Ishikawa (cell line): ENCODE measurements at regions not wholly inside any gene's neighbourhood (a gene's known extent, or its start where the extent isn't known, plus 50 kb on each side); places are given as distances from the start of the nearest gene placed in this dataset.

Experiments
- CEBPB ChIP-seq: IDR thresholded peaks from 2 replicates; pipeline ENCODE4 v1.6.1; 2012
- EGR1 ChIP-seq: IDR thresholded peaks from 2 replicates; pipeline ENCODE4 v1.6.1; 2012
- EP300 ChIP-seq: IDR thresholded peaks from 2 replicates; pipeline ENCODE4 v1.6.1; 2012; ENCODE audit warnings: borderline replicate concordance
- FOXM1 ChIP-seq: IDR thresholded peaks from 2 replicates; pipeline ENCODE4 v1.6.1; 2012; ENCODE audit warnings: low read depth, borderline replicate concordance
- NFIC ChIP-seq: IDR thresholded peaks from 2 replicates; pipeline ENCODE4 v1.6.1; 2012
- RAD21 ChIP-seq: IDR thresholded peaks from 2 replicates; pipeline ENCODE4 v1.6.1; 2012; ENCODE audit warnings: low read depth
- TAF1 ChIP-seq: IDR thresholded peaks from 2 replicates; pipeline ENCODE4 v1.6.1; 2012; ENCODE audit warnings: low read depth, mild to moderate bottlenecking
- TCF12 ChIP-seq: IDR thresholded peaks from 2 replicates; pipeline ENCODE4 v1.6.1; 2012; ENCODE audit warnings: low read depth
- ZBTB7A ChIP-seq: IDR thresholded peaks from 2 replicates; pipeline ENCODE4 v1.6.1; 2012; ENCODE audit warnings: low read depth
- TF ChIP-seq, protein P1 (sequence below): IDR thresholded peaks from 2 replicates; pipeline ENCODE4 v1.6.1; 2012
- TF ChIP-seq, protein P2 (sequence below): IDR thresholded peaks from 2 replicates; pipeline ENCODE4 v1.6.1; 2012; ENCODE audit warnings: low read depth, mild to moderate bottlenecking
- TF ChIP-seq, protein P3 (sequence below): IDR thresholded peaks from 2 replicates; pipeline ENCODE4 v1.6.1; 2012

DNA sequence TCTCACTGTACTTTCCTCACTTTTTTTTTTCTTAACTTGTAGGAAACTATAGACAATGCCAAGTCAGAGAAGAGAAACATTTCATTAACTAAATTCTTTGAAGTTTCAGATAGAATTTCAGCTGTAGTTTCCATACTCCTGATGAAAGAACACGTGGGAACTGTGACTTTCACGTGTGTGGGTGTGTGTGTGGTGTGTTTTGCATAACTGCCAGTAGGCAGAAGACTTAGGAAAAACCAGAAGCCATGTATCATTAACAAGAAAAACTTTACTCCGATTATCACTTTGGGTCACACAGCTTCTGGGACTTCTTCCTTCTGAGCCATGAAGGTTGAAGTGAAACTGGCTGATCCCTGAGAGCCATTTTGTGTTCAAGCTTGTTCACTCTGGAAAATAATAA lies 483.3 kb downstream of the TFAP2B start:
- no peak for TF ChIP-seq TCF12
- TF ChIP-seq RAD21 = no peak
- no peak for TF ChIP-seq EP300
- TF ChIP-seq NFIC = no peak
- TF ChIP-seq, protein P1, sequence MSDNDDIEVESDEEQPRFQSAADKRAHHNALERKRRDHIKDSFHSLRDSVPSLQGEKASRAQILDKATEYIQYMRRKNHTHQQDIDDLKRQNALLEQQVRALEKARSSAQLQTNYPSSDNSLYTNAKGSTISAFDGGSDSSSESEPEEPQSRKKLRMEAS = no peak
- no peak for TF ChIP-seq ZBTB7A
- no peak for TF ChIP-seq EGR1
- TF ChIP-seq, protein P2, sequence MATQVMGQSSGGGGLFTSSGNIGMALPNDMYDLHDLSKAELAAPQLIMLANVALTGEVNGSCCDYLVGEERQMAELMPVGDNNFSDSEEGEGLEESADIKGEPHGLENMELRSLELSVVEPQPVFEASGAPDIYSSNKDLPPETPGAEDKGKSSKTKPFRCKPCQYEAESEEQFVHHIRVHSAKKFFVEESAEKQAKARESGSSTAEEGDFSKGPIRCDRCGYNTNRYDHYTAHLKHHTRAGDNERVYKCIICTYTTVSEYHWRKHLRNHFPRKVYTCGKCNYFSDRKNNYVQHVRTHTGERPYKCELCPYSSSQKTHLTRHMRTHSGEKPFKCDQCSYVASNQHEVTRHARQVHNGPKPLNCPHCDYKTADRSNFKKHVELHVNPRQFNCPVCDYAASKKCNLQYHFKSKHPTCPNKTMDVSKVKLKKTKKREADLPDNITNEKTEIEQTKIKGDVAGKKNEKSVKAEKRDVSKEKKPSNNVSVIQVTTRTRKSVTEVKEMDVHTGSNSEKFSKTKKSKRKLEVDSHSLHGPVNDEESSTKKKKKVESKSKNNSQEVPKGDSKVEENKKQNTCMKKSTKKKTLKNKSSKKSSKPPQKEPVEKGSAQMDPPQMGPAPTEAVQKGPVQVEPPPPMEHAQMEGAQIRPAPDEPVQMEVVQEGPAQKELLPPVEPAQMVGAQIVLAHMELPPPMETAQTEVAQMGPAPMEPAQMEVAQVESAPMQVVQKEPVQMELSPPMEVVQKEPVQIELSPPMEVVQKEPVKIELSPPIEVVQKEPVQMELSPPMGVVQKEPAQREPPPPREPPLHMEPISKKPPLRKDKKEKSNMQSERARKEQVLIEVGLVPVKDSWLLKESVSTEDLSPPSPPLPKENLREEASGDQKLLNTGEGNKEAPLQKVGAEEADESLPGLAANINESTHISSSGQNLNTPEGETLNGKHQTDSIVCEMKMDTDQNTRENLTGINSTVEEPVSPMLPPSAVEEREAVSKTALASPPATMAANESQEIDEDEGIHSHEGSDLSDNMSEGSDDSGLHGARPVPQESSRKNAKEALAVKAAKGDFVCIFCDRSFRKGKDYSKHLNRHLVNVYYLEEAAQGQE = no peak
- no peak for TF ChIP-seq CEBPB
- TF ChIP-seq, protein P3, sequence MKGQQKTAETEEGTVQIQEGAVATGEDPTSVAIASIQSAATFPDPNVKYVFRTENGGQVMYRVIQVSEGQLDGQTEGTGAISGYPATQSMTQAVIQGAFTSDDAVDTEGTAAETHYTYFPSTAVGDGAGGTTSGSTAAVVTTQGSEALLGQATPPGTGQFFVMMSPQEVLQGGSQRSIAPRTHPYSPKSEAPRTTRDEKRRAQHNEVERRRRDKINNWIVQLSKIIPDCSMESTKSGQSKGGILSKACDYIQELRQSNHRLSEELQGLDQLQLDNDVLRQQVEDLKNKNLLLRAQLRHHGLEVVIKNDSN = no peak
- TF ChIP-seq TAF1 = no peak
- TF ChIP-seq FOXM1 = no peak
